Natural killer cell (primary cell): ENCODE measurements at regions not wholly inside any gene's neighbourhood (a gene's known extent, or its start where the extent isn't known, plus 50 kb on each side); places are given as distances from the start of the nearest gene placed in this dataset.

Experiments used
- ATAC-seq, 3 donors: fragments of 150-1000 bp in 2 of 3; fragments of 200-7000 bp in 1 of 3; cut with Tn5 transposase; 1 replicate in 1 of 3; 2 replicates in 2 of 3; pipeline ENCODE4 v1.10.0; 2021; ENCODE audit warnings: mild to moderate bottlenecking in 2 of 3, moderate library complexity in 2 of 3
- DNase-seq, 2 donors: peaks; one replicate each; pipeline versions ENCODE4 v3.0.0 to v3.0.0-alpha.2; 2013 to 2021; ENCODE audit warnings: mixed read lengths in 1 of 2
- H3K27ac ChIP-seq: one replicate; pipeline ENCODE4 v1.5.1; 2013; ENCODE audit warnings: mild to moderate bottlenecking, low read length
- H3K27me3 ChIP-seq: one replicate; pipeline ENCODE4 v1.6.1; 2013; ENCODE audit warnings: low read length; ENCODE audit not compliant: control insufficient read depth, insufficient read depth
- H3K36me3 ChIP-seq: one replicate; pipeline ENCODE4 v1.6.1; 2013; ENCODE audit warnings: low read length; ENCODE audit not compliant: control insufficient read depth, insufficient read depth
- H3K4me1 ChIP-seq: one replicate; pipeline ENCODE4 v1.6.1; 2013; ENCODE audit warnings: low read length; ENCODE audit not compliant: control insufficient read depth, insufficient read depth
- H3K4me3 ChIP-seq: one replicate; pipeline ENCODE4 v1.5.1; 2013; ENCODE audit warnings: low read length
- H3K9me3 ChIP-seq: one replicate; pipeline ENCODE4 v1.6.1; 2013; ENCODE audit warnings: low read length; ENCODE audit not compliant: control insufficient read depth, insufficient read depth
- H3K27ac Mint-ChIP-seq, 2 donors: one replicate each; pipeline ENCODE4 v1.8.0; 2022; ENCODE audit warnings: mild to moderate bottlenecking in 2 of 2, mixed read lengths in 2 of 2, moderate library complexity in 1 of 2
- H3K27me3 Mint-ChIP-seq, 2 donors: one replicate each; pipeline ENCODE4 v1.8.0; 2022; ENCODE audit warnings: low read depth in 2 of 2, mixed read lengths in 2 of 2
- H3K36me3 Mint-ChIP-seq: one replicate; pipeline ENCODE4 v1.8.0; 2022; ENCODE audit warnings: mixed read lengths
- H3K4me1 Mint-ChIP-seq, 2 donors: one replicate each; pipeline ENCODE4 v1.8.0; 2022; ENCODE audit warnings: mixed read lengths in 2 of 2
- H3K4me3 Mint-ChIP-seq: one replicate; pipeline ENCODE4 v1.8.0; 2022; ENCODE audit warnings: mild to moderate bottlenecking, moderate library complexity, mixed read lengths
- H3K9me3 Mint-ChIP-seq, 2 donors: one replicate each; pipeline ENCODE4 v1.8.0; 2022; ENCODE audit warnings: mixed read lengths in 2 of 2
- CTCF ChIP-seq: fragments of 200-600 bp; IDR thresholded peaks from one replicate; pipeline ENCODE4 v1.8.0; 2022; ENCODE audit warnings: antibody characterized with exemption
- WGBS: methylation state at CpG from one replicate; pipeline ENCODE4 v1.1.7; 2013; ENCODE audit warnings: missing lambda C conversion rate; ENCODE audit not compliant: insufficient coverage; 5-methylcytosine and 5-hydroxymethylcytosine counted together
- intact Hi-C: fragments of 100-400 bp; cut with micrococcal nuclease; formaldehyde crosslinking; loops from one replicate; pipeline ENCODE4 v1.14.2; 2022

GRCh38 chr11:69356703-69357457 is 62.9 kb downstream of the MYEOV start:
- Mint-ChIP-seq H3K4me1 (no peaks in the 10 kb centered on the region), H3K36me3 (no peaks in the 10 kb centered on the region), H3K9me3 (no peaks in the 10 kb centered on the region), H3K27ac (no peak overlapping the region), H3K27me3 (peaks cover 9 to 17% of the 10 kb centered on the region in 2 donors), H3K4me3 (no peak overlapping the region)
- Histone ChIP-seq H3K4me1 (no peaks in the 10 kb centered on the region), H3K27me3 (no peaks in the 10 kb centered on the region), H3K36me3 (no peaks in the 10 kb centered on the region), H3K27ac (no peak overlapping the region), H3K4me3 (no peak overlapping the region), H3K9me3 (peaks cover 9% of the 10 kb centered on the region)
- WGBS, result 89% methylated on average over 15 of the region's 15 CpGs
- DNase-seq (peak in 1 of 2 donors; percentile 11), ATAC-seq (no peak)
- intact Hi-C loops, result no loop called here
- no peak for TF ChIP-seq CTCF

DNA sequence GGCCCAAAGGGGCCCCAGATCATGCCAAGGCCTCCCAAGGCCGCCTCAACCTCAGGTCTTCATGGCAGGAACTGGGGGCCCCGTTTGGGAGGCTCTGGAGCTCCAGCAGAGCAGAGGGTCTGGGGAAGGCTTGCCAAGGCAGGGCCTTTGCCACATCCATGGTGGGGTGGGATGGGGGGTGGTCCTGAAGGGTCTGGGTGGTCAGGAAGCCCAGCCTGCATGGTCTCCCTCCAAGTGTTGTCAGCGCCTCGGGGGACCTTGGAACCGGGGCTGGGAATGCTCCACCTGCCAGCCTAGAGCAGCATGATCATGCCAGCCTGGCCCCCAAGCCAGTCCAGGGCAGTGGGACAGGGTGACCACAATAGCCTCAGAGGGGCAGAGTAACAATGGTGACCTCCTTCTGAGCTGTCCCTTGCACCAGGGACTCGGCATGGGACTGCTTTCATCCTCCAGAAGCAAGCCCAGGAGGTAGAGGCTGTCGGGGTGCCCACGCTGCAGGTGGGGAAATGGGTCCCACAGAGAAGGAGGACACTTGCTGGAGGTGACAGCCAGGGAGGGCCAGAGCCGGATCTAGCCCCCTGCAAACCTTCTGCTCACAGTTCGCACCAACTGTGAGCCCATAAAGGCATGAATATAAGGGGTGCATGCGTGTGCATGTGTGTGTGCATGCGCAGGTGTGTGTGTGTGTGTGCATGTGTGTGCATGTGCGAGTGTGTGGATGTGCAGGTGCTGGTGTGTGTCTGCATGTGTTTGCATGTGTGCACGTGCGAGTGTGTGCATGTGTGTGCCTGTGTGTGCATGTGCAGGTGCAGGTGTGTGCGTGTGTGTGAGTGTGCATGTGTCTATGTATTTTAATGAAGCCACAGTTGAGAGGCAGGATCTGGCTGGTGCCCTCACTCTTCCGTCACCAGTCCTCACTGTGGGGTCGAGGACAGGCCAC is 63.8 kb downstream of the MYEOV start:
- no peaks in the 10 kb centered on the region for H3K36me3 Mint-ChIP-seq
- peaks cover 9% of the 10 kb centered on the region for H3K9me3 ChIP-seq
- no peak overlapping the region for H3K27ac Mint-ChIP-seq
- intact Hi-C loops, result no loop called here
- no peak for TF ChIP-seq CTCF
- H3K27me3 Mint-ChIP-seq, result peaks cover 9 to 16% of the 10 kb centered on the region in 2 donors
- H3K4me1 ChIP-seq, result no peaks in the 10 kb centered on the region
- no peaks in the 10 kb centered on the region for H3K9me3 Mint-ChIP-seq
- H3K4me1 Mint-ChIP-seq, result no peaks in the 10 kb centered on the region
- H3K27me3 ChIP-seq, result no peaks in the 10 kb centered on the region
- H3K4me3 Mint-ChIP-seq, result no peak overlapping the region
- WGBS, result 85% methylated on average over 18 of the region's 18 CpGs
- no peaks in the 10 kb centered on the region for H3K36me3 ChIP-seq
- no peak overlapping the region for H3K4me3 ChIP-seq
- no peak overlapping the region for H3K27ac ChIP-seq
- ATAC-seq (no peak), DNase-seq (peak in 1 of 2 donors; percentile 12)

GRCh38 chr11:69358398-69359020 is 64.6 kb downstream of the MYEOV start:
- Mint-ChIP-seq H3K27me3 (peaks cover 9 to 15% of the 10 kb centered on the region in 2 donors), H3K9me3 (no peaks in the 10 kb centered on the region), H3K36me3 (no peaks in the 10 kb centered on the region), H3K27ac (no peak overlapping the region), H3K4me1 (no peaks in the 10 kb centered on the region), H3K4me3 (no peak overlapping the region)
- DNase-seq, result peak in 1 of 2 donors; percentile 10
- H3K27me3 ChIP-seq, result no peaks in the 10 kb centered on the region
- no peak overlapping the region for H3K27ac ChIP-seq
- H3K36me3 ChIP-seq, result no peaks in the 10 kb centered on the region
- ATAC-seq, result peak in 1 of 3 donors; percentile 32
- no peak overlapping the region for H3K4me3 ChIP-seq
- intact Hi-C loops, result no loop called here
- no peak for TF ChIP-seq CTCF
- no peaks in the 10 kb centered on the region for H3K4me1 ChIP-seq
- H3K9me3 ChIP-seq, result peaks cover 9% of the 10 kb centered on the region
- 91% methylated on average over 8 of the region's 8 CpGs for WGBS
